Neural cell (in vitro differentiated cells): ENCODE measurements at regions not wholly inside any gene's neighbourhood (a gene's known extent, or its start where the extent isn't known, plus 50 kb on each side); places are given as distances from the start of the nearest gene placed in this dataset.

Experiments used
- H2AFZ ChIP-seq: fragments of 200-600, 300-800 bp; sonication (generic), shearing (Covaris generic); 2 replicates; pipeline ENCODE4 v1.6.0; 2014; ENCODE audit warnings: low read depth, mild to moderate bottlenecking, antibody characterized with exemption, low read length, moderate library complexity
- H3F3A ChIP-seq: fragments of 200-600 bp; shearing (Covaris generic); 2 replicates; pipeline ENCODE4 v1.6.1; 2016; ENCODE audit warnings: mild to moderate bottlenecking, moderate library complexity, mixed read lengths, antibody characterized with exemption, low read length; ENCODE audit not compliant: insufficient read depth, poor library complexity, severe bottlenecking
- H3K27ac ChIP-seq: fragments of 200-600, 300-800 bp; sonication (generic), shearing (Covaris generic); 2 replicates; pipeline ENCODE4 v1.5.1; 2014; ENCODE audit warnings: mild to moderate bottlenecking, low read length, moderate library complexity
- H3K27me3 ChIP-seq: fragments of 300-800, 200-600 bp; sonication (generic), shearing (Covaris generic); 2 replicates; pipeline ENCODE4 v1.6.0; 2014; ENCODE audit warnings: mild to moderate bottlenecking, low read depth, low read length, moderate library complexity; ENCODE audit not compliant: insufficient read depth
- H3K36me3 ChIP-seq: fragments of 300-800, 200-600 bp; sonication (generic), shearing (Covaris generic); 2 replicates; pipeline ENCODE4 v1.5.1; 2014; ENCODE audit warnings: mild to moderate bottlenecking, antibody characterized with exemption, low read length, moderate library complexity; ENCODE audit not compliant: insufficient read depth
- H3K4me2 ChIP-seq: fragments of 300-800, 200-600 bp; sonication (generic), shearing (Covaris generic); 2 replicates; pipeline ENCODE4 v1.6.0; 2014; ENCODE audit warnings: mild to moderate bottlenecking, low read length
- H3K4me3 ChIP-seq: fragments of 300-800, 200-600 bp; sonication (generic), shearing (Covaris generic); 2 replicates; pipeline ENCODE4 v1.5.1; 2014; ENCODE audit warnings: mild to moderate bottlenecking, low read length, moderate library complexity
- H3K79me2 ChIP-seq: fragments of 200-600 bp; shearing (Covaris generic); replicated peaks from 2 replicates; pipeline ENCODE4 v1.6.0; 2014; ENCODE audit warnings: mild to moderate bottlenecking, low read length, moderate library complexity; ENCODE audit not compliant: insufficient read depth
- H3K9ac ChIP-seq: fragments of 300-800, 200-600 bp; sonication (generic), shearing (Covaris generic); 2 replicates; pipeline ENCODE4 v1.6.1; 2016; ENCODE audit warnings: mild to moderate bottlenecking, low read length, mixed read lengths
- H3K9me2 ChIP-seq: fragments of 200-600 bp; shearing (Covaris generic); 2 replicates; pipeline ENCODE4 v1.6.1; 2016; ENCODE audit warnings: mild to moderate bottlenecking, low read length, mixed read lengths; ENCODE audit not compliant: insufficient read depth
- H3K9me3 ChIP-seq: fragments of 200-600, 300-800 bp; sonication (generic), shearing (Covaris generic); 2 replicates; pipeline ENCODE4 v1.6.1; 2016; ENCODE audit warnings: mild to moderate bottlenecking, mixed run types, low read length, moderate library complexity, mixed read lengths
- H4K20me1 ChIP-seq: fragments of 200-600 bp; shearing (Covaris generic); 2 replicates; pipeline ENCODE4 v1.6.1; 2016; ENCODE audit warnings: mild to moderate bottlenecking, mixed run types; ENCODE audit not compliant: insufficient read depth
- EP300 ChIP-seq: fragments of 450-650 bp; conservative IDR thresholded peaks from 2 replicates; pipeline ENCODE4 v1.6.1; 2014; ENCODE audit warnings: antibody characterized with exemption, mild to moderate bottlenecking, moderate library complexity; ENCODE audit not compliant: poor library complexity, severe bottlenecking
- EZH2 ChIP-seq: fragments of 200-600, 300-800 bp; shearing (Covaris generic), sonication (generic); IDR thresholded peaks from 2 replicates; pipeline ENCODE4 v1.6.1; 2014; ENCODE audit warnings: antibody characterized with exemption, low read length, borderline replicate concordance, mild to moderate bottlenecking; ENCODE audit not compliant: insufficient read depth, poor library complexity, severe bottlenecking
- MXI1 ChIP-seq: fragments of 450-650 bp; conservative IDR thresholded peaks from 2 replicates; pipeline ENCODE4 v1.6.1; 2014; ENCODE audit warnings: antibody characterized with exemption, mild to moderate bottlenecking; ENCODE audit not compliant: poor library complexity, severe bottlenecking
- POLR2AphosphoS5 ChIP-seq: IDR thresholded peaks from 2 replicates; pipeline ENCODE4 v1.6.1; 2012
- RAD21 ChIP-seq: fragments of 450-650 bp; conservative IDR thresholded peaks from 2 replicates; pipeline ENCODE4 v1.6.1; 2014; ENCODE audit warnings: antibody characterized with exemption, mild to moderate bottlenecking, moderate library complexity
- SMC3 ChIP-seq: fragments of 450-650 bp; conservative IDR thresholded peaks from 2 replicates; pipeline ENCODE4 v1.6.1; 2014; ENCODE audit warnings: antibody characterized with exemption, mild to moderate bottlenecking, moderate library complexity; ENCODE audit not compliant: poor library complexity
- TAF1 ChIP-seq: IDR thresholded peaks from 2 replicates; pipeline ENCODE4 v1.6.1; 2012; ENCODE audit warnings: low read depth
- TF ChIP-seq, protein P1 (sequence below): fragments of 450-650 bp; IDR thresholded peaks from 2 replicates; pipeline ENCODE4 v1.5.1; 2014; ENCODE audit warnings: antibody characterized with exemption, mild to moderate bottlenecking, moderate library complexity; ENCODE audit not compliant: poor library complexity, severe bottlenecking
- TF ChIP-seq, protein P2 (sequence below): IDR thresholded peaks from 2 replicates; pipeline ENCODE4 v1.6.1; 2012; ENCODE audit warnings: borderline replicate concordance

- Histone ChIP-seq H2AFZ (no peak overlapping the region), H3K4me3 (no peak overlapping the region), H3K4me2 (no peak overlapping the region), H3F3A (no peaks in the 10 kb centered on the region), H3K9me3 (no peaks in the 10 kb centered on the region), H3K79me2 (no peaks in the 10 kb centered on the region), H3K9me2 (no peaks in the 10 kb centered on the region), H3K9ac (no peak overlapping the region), H3K27me3 (no peaks in the 10 kb centered on the region), H4K20me1 (no peaks in the 10 kb centered on the region), H3K27ac (no peak overlapping the region), H3K36me3 (no peaks in the 10 kb centered on the region)
- TF ChIP-seq, protein P1, sequence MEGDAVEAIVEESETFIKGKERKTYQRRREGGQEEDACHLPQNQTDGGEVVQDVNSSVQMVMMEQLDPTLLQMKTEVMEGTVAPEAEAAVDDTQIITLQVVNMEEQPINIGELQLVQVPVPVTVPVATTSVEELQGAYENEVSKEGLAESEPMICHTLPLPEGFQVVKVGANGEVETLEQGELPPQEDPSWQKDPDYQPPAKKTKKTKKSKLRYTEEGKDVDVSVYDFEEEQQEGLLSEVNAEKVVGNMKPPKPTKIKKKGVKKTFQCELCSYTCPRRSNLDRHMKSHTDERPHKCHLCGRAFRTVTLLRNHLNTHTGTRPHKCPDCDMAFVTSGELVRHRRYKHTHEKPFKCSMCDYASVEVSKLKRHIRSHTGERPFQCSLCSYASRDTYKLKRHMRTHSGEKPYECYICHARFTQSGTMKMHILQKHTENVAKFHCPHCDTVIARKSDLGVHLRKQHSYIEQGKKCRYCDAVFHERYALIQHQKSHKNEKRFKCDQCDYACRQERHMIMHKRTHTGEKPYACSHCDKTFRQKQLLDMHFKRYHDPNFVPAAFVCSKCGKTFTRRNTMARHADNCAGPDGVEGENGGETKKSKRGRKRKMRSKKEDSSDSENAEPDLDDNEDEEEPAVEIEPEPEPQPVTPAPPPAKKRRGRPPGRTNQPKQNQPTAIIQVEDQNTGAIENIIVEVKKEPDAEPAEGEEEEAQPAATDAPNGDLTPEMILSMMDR, result no peak
- no peak for TF ChIP-seq EP300
- no peak for TF ChIP-seq RAD21
- no peak for TF ChIP-seq SMC3
- TF ChIP-seq TAF1, result no peak
- TF ChIP-seq EZH2, result no peak
- no peak for TF ChIP-seq MXI1
- TF ChIP-seq, protein P2, sequence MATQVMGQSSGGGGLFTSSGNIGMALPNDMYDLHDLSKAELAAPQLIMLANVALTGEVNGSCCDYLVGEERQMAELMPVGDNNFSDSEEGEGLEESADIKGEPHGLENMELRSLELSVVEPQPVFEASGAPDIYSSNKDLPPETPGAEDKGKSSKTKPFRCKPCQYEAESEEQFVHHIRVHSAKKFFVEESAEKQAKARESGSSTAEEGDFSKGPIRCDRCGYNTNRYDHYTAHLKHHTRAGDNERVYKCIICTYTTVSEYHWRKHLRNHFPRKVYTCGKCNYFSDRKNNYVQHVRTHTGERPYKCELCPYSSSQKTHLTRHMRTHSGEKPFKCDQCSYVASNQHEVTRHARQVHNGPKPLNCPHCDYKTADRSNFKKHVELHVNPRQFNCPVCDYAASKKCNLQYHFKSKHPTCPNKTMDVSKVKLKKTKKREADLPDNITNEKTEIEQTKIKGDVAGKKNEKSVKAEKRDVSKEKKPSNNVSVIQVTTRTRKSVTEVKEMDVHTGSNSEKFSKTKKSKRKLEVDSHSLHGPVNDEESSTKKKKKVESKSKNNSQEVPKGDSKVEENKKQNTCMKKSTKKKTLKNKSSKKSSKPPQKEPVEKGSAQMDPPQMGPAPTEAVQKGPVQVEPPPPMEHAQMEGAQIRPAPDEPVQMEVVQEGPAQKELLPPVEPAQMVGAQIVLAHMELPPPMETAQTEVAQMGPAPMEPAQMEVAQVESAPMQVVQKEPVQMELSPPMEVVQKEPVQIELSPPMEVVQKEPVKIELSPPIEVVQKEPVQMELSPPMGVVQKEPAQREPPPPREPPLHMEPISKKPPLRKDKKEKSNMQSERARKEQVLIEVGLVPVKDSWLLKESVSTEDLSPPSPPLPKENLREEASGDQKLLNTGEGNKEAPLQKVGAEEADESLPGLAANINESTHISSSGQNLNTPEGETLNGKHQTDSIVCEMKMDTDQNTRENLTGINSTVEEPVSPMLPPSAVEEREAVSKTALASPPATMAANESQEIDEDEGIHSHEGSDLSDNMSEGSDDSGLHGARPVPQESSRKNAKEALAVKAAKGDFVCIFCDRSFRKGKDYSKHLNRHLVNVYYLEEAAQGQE, result no peak
- TF ChIP-seq POLR2AphosphoS5, result no peak
These were observed 352.6 kb downstream of the THBS2 start for GRCh38 chr6:168901076-168901475.

GRCh38 chr6:168896321-168896720 lies 357.3 kb downstream of the THBS2 start:
- Histone ChIP-seq H3K9me2 (no peaks in the 10 kb centered on the region), H2AFZ (no peak overlapping the region), H3K9ac (no peak overlapping the region), H3K4me3 (no peak overlapping the region), H3F3A (no peaks in the 10 kb centered on the region), H4K20me1 (no peaks in the 10 kb centered on the region), H3K36me3 (no peaks in the 10 kb centered on the region), H3K27ac (no peak overlapping the region), H3K4me2 (no peak overlapping the region), H3K9me3 (no peaks in the 10 kb centered on the region), H3K27me3 (no peaks in the 10 kb centered on the region), H3K79me2 (no peaks in the 10 kb centered on the region)
- no peak for TF ChIP-seq RAD21
- TF ChIP-seq SMC3, result no peak
- TF ChIP-seq, protein P2, result no peak
- TF ChIP-seq EP300, result no peak
- no peak for TF ChIP-seq MXI1
- no peak for TF ChIP-seq EZH2
- no peak for TF ChIP-seq POLR2AphosphoS5
- TF ChIP-seq TAF1, result no peak
- TF ChIP-seq, protein P1, result no peak
